Mucosa of descending colon (tissue), 3 donors: ENCODE measurements at regions not wholly inside any gene's neighbourhood (a gene's known extent, or its start where the extent isn't known, plus 50 kb on each side); places are given as distances from the start of the nearest gene placed in this dataset.
"Not testable (repeated sequence)": the region's sequence is repeated elsewhere in the genome, so short reads cannot be mapped to it uniquely, and the experiment has no call there.

Source experiments
- ATAC-seq: fragments of 200-7000 bp; cut with Tn5 transposase; one replicate; pipeline ENCODE4 v1.9.1; 2020; ENCODE audit warnings: mild to moderate bottlenecking, moderate library complexity
- DNase-seq, 3 donors: peaks; one replicate each; pipeline ENCODE4 v3.0.0-alpha.2; 2020
- H3K36me3 ChIP-seq: fragments of 200-600 bp; one replicate; pipeline ENCODE4 v1.8.0; 2021; ENCODE audit warnings: low read depth, mild to moderate bottlenecking
- H3K4me1 ChIP-seq: fragments of 200-600 bp; one replicate; pipeline ENCODE4 v1.8.0; 2021; ENCODE audit warnings: low read depth, mild to moderate bottlenecking
- H3K4me3 ChIP-seq: fragments of 200-600 bp; one replicate; pipeline ENCODE4 v1.8.0; 2021; ENCODE audit warnings: mild to moderate bottlenecking
- H3K9me3 ChIP-seq: fragments of 200-600 bp; one replicate; pipeline ENCODE4 v1.8.0; 2021; ENCODE audit warnings: mild to moderate bottlenecking
- CTCF ChIP-seq: fragments of 200-600 bp; IDR thresholded peaks from one replicate; pipeline ENCODE4 v1.8.0; 2022; ENCODE audit warnings: antibody characterized with exemption, mild to moderate bottlenecking
- intact Hi-C, 2 donors: fragments of 100-400 bp; cut with DNase I in 1 of 2; cut with micrococcal nuclease in 1 of 2; formaldehyde crosslinking; loops; one replicate each; pipeline versions ENCODE4 v1.11.0 to v1.11.1; 2022; cut with DNase I, micrococcal nuclease
- donor health status: DM: no; HTN: no; CAD: no; lungs with moderate emphysema.
- donor health status: DM: no; HTN: no; CAD: no.
- donor health status: DM: no; HTN: yes; CAD: no.

- ATAC-seq, result no peak
Measured at GRCh38 chr1:79912813-79913212, 906.3 kb upstream of the ADGRL4 start.

GRCh38 chr1:79903321-79903720 is 896.8 kb upstream of the ADGRL4 start:
- Histone ChIP-seq H3K36me3 (no peaks in the 10 kb centered on the region), H3K4me1 (no peaks in the 10 kb centered on the region), H3K9me3 (no peaks in the 10 kb centered on the region), H3K4me3 (no peak overlapping the region)
- intact Hi-C loops, result no loop called here
- ATAC-seq (no peak), DNase-seq (no peak)
- no peak for TF ChIP-seq CTCF

More at GRCh38 chr1:79912813-79913212, 906.3 kb upstream of the ADGRL4 start:
- TF ChIP-seq CTCF, result no peak
- no peaks in the 10 kb centered on the region for H3K4me1 ChIP-seq
- no peaks in the 10 kb centered on the region for H3K36me3 ChIP-seq
- intact Hi-C loops, result no loop called here
- no peaks in the 10 kb centered on the region for H3K9me3 ChIP-seq
- H3K4me3 ChIP-seq, result no peak overlapping the region
- DNase-seq, result no peak

DNA sequence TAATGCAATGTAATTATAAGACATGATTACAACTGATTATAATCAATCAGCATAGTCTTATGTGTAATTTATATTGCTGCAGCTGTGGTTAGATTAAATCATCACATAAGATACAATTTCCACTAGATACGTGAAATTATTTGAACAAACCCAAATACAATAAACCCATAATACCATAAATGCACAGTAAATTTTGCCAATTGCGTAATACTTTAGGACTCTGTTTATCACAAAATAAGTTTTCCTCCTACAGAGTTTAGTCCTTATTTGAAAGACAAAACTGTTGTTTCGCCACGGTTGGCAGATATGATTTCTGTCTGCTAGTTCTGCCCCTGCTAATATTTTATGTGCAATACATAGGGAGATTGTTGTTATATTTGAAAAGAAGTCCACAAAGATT is 895.9 kb upstream of the ADGRL4 start:
- no peaks in the 10 kb centered on the region for H3K36me3 ChIP-seq
- no peaks in the 10 kb centered on the region for H3K9me3 ChIP-seq
- intact Hi-C loops, result no loop called here
- no peaks in the 10 kb centered on the region for H3K4me1 ChIP-seq
- DNase-seq (no peak), ATAC-seq (no peak)
- no peak for TF ChIP-seq CTCF
- no peak overlapping the region for H3K4me3 ChIP-seq

- ATAC-seq (no peak), DNase-seq (no peak)
- intact Hi-C loops, result no loop called here
- no peak for TF ChIP-seq CTCF
- Histone ChIP-seq H3K4me1 (no peaks in the 10 kb centered on the region), H3K4me3 (no peak overlapping the region), H3K36me3 (no peaks in the 10 kb centered on the region), H3K9me3 (no peaks in the 10 kb centered on the region)
Measured at GRCh38 chr1:79899914-79900313, 893.4 kb upstream of the ADGRL4 start.

DNA sequence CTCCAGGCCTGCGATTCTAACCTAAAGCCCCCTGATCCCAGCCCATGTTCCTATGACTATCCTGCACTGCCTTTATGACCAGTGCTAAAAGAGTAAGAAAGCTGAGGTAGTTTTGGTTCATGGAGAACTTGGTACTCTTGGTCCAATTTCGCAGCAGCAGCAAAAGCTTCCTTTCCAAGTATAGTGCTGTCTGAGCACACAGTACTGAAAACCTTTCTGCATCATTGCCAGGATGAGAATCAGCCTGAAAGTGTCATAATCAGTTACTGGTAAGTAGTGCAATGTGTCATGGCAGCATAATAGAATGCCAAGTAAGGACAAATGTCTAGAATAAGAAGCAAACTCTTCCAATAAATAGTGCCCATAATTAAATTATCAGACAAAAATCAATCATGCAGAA is 889.6 kb upstream of the ADGRL4 start:
- TF ChIP-seq CTCF, result no peak

DNA sequence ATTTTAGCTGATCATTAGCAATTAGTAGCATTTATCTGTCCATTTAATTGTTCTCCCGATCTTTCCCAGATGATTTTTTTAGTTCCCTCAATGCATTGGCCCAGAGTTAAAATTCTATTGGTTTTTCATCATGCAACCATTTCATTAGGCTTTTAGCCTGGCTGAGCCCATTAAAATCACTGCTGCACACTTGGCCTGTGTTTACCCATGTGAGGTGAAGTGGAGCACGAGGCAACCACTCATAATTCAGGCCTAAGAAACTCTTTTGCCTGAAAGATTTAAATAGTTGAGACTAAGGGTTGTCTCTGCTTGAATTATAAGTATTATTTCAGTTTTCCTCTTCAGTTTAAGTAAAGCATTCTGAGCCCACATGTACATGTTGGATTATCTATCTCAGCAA is 889.0 kb upstream of the ADGRL4 start:
- DNase-seq, result no peak
- H3K9me3 ChIP-seq, result no peaks in the 10 kb centered on the region
- H3K4me1 ChIP-seq, result no peaks in the 10 kb centered on the region
- no peaks in the 10 kb centered on the region for H3K36me3 ChIP-seq
- intact Hi-C loops, result no loop called here
- ATAC-seq, result no peak
- no peak for TF ChIP-seq CTCF
- H3K4me3 ChIP-seq, result no peak overlapping the region

More for the DNA sequence above, 889.6 kb upstream of the ADGRL4 start:
- no peak for DNase-seq
- H3K4me1 ChIP-seq, result no peaks in the 10 kb centered on the region
- no peaks in the 10 kb centered on the region for H3K9me3 ChIP-seq
- ATAC-seq, result no peak
- no peaks in the 10 kb centered on the region for H3K36me3 ChIP-seq
- intact Hi-C loops, result no loop called here
- H3K4me3 ChIP-seq, result no peak overlapping the region

DNA sequence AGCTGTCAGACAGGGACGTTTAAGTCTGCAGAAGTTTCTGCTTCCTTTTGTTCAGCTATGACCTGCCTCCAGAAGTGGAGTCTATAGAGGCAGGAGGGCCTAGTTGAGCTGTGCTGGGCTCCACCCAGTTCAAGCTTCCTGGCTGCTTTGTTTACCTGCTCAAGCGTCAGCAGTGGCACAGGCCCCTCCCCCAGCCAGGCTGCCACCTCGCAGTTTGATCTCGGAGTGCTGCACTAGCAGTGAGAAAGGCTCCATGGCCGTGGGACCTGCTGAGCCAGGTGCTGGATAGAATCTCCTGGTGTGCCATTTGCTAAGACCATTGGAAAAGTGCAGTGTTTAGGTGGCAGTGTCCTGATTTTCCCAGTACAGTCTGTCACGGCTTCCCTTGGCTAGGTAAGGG is 887.6 kb upstream of the ADGRL4 start:
- ATAC-seq, H3K4me3 ChIP-seq, intact Hi-C loops, H3K36me3 ChIP-seq, H3K9me3 ChIP-seq, H3K4me1 ChIP-seq: not testable (repeated sequence)
- peak in 2 of 3 donors; percentile 4 to 30 for DNase-seq
